Mesodermal cell (in vitro differentiated cells): ENCODE measurements at regions not wholly inside any gene's neighbourhood (a gene's known extent, or its start where the extent isn't known, plus 50 kb on each side); places are given as distances from the start of the nearest gene placed in this dataset.

Experiments used
- H3K27ac ChIP-seq: 2 replicates; pipeline ENCODE4 v1.7.0; 2013; ENCODE audit warnings: mild to moderate bottlenecking, low read depth, low read length, moderate library complexity; ENCODE audit not compliant: severe bottlenecking
- H3K36me3 ChIP-seq: 2 replicates; pipeline ENCODE4 v1.7.1; 2013; ENCODE audit warnings: mild to moderate bottlenecking, low read length, moderate library complexity; ENCODE audit not compliant: control insufficient read depth, insufficient read depth
- H3K4me1 ChIP-seq: one replicate; pipeline ENCODE4 v1.7.1; 2013; ENCODE audit warnings: mild to moderate bottlenecking, low read length; ENCODE audit not compliant: insufficient read depth, control insufficient read depth, poor library complexity, severe bottlenecking
- H3K4me3 ChIP-seq: 2 replicates; pipeline ENCODE4 v1.7.0; 2013; ENCODE audit warnings: low read length, control low read depth, mild to moderate bottlenecking; ENCODE audit not compliant: insufficient read depth, poor library complexity, severe bottlenecking; ENCODE audit errors: extremely low read depth
- H3K9me3 ChIP-seq: 2 replicates; pipeline ENCODE4 v1.7.1; 2013; ENCODE audit warnings: mild to moderate bottlenecking, low read length, moderate library complexity; ENCODE audit not compliant: control insufficient read depth
- WGBS, 2 experiments: methylation state at CpG; one replicate each; pipeline ENCODE4 v1.1.5; 2013; ENCODE audit warnings: missing lambda C conversion rate in 2 of 2; ENCODE audit not compliant: insufficient coverage in 2 of 2; 5-methylcytosine and 5-hydroxymethylcytosine counted together

DNA sequence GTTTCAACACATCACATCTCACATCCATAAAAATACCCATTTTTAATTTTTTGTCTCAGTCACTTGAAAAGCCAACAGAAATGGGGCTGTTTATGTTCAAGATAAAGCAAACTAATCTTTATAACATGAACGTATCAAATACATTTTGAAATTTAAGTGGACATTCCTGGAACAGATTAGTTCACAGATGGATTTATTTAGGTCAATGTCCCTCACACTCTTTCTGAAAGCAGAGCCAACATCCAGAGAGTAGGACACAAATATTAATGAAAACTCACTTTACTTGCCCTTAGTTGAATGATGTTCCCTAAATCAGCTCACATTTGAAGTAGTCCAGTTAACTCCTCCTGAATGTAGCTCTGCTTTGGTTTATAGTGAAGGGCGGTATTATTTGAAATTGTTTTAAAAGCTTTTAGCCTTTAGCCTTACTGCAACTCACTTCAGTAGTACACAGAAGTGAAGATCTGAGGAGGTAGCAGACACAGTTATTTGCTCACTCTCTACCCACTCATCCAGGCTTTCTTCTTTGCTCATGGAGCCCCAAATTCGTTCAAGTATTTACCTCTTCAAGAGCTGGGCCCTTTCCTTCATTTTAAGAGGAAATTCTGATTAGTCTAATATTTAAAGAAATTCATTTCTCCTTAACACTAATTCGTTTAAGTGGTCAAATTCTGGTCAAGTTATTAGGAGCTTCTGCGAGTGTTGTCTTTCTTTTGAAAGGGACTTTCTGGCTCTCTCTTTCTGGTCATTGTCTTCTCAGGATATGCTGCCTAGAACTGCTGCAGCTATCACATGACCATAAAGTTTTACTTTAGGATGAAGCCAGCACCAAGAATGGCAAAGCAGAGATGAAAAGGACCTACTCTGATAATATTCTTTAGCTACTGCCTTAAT is 180.6 kb upstream of the AGR3 start:
- Histone ChIP-seq H3K9me3 (no peaks in the 10 kb centered on the region), H3K27ac (no peak overlapping the region), H3K4me3 (no peak overlapping the region), H3K36me3 (no peaks in the 10 kb centered on the region), H3K4me1 (no peaks in the 10 kb centered on the region)
- WGBS, 2 experiments, result 50% methylated on average over 1 of the region's 5 CpGs; no CpG with 5 or more reads in 1 of the 2 experiments

DNA sequence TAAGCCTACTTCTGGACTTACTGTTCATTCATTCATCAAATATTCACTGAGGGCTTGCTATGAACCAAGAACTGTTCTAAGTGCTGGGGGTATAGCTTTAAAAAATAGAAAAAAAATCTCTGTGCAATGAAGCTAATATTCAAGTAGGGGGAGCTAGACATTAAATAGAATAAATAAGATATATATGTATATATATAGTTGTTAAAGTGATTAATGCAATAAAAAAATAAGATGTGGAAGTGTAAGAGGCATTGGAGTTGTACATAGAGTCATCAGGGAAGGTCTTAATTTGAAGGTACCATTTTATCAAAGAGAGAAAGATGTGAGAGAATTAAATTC is 181.2 kb upstream of the AGR3 start:
- Histone ChIP-seq H3K4me3 (no peak overlapping the region), H3K4me1 (no peaks in the 10 kb centered on the region), H3K9me3 (no peaks in the 10 kb centered on the region), H3K27ac (no peak overlapping the region), H3K36me3 (no peaks in the 10 kb centered on the region)

DNA sequence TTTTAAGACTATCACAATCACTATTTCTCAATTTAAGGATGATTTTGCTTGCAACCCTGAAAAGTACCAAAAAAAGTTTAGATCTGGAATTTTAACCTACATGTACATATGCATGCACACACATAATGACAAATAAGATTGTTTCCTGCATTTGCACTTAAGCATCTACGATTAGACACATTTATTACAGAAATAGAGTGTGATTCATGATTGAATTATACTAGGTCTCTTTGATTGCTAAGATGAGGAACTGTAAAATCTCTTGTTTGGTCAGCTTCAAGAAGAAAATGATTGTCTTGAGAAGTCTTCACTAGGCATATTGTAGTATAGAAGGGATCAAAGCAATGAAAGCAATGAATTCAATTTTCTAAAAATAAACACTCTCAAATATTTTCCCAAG is 185.9 kb upstream of the AGR3 start:
- Histone ChIP-seq H3K4me3 (no peak overlapping the region), H3K9me3 (no peaks in the 10 kb centered on the region), H3K36me3 (no peaks in the 10 kb centered on the region), H3K27ac (no peak overlapping the region), H3K4me1 (no peaks in the 10 kb centered on the region)
- WGBS, 2 experiments, result no CpG with 5 or more reads among the region's 1 CpG

DNA sequence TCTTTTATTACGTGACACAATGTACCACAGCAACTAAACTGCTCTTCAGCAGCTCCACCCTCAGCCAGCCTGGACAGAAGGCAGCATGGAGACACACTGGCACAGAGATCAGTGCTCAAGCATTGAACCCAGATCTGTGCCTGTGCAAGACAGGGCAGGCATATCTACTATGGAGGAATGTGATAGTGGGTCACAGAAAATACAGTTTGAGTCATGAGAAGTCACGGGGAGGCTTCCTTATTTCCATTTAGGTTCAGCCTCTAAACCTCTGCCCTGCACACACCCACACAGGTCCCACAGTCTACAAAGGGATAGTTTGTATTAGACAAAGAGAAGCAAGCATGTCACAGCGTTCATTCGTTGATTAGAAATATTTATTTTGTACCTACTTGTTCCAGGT is 187.4 kb upstream of the AGR3 start:
- 100% methylated on average over 1 of the region's 4 CpGs for WGBS, 2 experiments
- Histone ChIP-seq H3K9me3 (no peaks in the 10 kb centered on the region), H3K4me3 (no peak overlapping the region), H3K27ac (no peak overlapping the region), H3K36me3 (no peaks in the 10 kb centered on the region), H3K4me1 (no peaks in the 10 kb centered on the region)

DNA sequence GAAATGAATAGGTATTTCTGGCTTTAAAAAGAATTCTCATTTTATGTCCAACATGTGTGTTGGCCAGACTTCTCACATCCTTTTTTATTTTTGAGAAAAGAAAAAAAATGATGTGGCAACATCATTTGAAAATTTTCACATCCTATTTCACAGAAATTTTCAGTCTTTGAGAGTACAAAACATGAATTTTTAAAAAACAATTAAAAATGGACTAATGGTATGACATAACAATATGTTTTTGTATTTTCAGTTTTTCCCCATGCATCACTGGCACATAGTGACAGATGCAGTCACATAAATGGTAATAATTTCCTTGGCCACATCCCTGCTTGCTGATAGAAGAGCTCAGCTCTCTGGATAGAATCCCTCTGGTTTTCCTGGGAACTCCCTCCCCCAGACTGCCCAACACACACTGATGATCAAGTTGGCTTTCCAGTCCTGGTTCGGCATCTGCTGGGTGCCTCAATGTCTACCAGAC is 188.5 kb upstream of the AGR3 start:
- Histone ChIP-seq H3K36me3 (no peaks in the 10 kb centered on the region), H3K9me3 (no peaks in the 10 kb centered on the region), H3K4me1 (no peaks in the 10 kb centered on the region), H3K4me3 (no peak overlapping the region), H3K27ac (no peak overlapping the region)
- WGBS, 2 experiments, result 75% methylated on average over 1 of the region's 1 CpG; no CpG with 5 or more reads in 1 of the 2 experiments

DNA sequence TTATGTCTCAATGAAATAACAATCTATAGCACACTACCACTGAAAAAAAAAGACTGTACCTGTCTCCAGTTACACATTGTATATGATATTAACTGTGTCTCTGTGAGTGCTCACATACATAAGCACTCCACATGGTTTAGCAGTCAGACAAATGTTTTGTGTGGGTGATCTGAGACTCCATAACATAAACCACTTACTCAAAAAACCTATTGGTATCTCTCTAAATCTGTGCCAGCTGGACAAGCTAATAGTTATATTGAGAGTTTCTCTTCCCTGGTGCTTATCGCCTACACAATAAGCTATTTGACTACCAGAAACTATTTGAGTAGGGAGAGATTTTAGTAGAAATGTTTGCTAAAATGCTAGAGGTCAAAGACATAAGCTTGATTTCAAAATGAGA is 190.1 kb upstream of the AGR3 start:
- Histone ChIP-seq H3K9me3 (no peaks in the 10 kb centered on the region), H3K4me1 (no peaks in the 10 kb centered on the region), H3K27ac (no peak overlapping the region), H3K4me3 (no peak overlapping the region), H3K36me3 (no peaks in the 10 kb centered on the region)
- no CpG with 5 or more reads among the region's 1 CpG for WGBS, 2 experiments

DNA sequence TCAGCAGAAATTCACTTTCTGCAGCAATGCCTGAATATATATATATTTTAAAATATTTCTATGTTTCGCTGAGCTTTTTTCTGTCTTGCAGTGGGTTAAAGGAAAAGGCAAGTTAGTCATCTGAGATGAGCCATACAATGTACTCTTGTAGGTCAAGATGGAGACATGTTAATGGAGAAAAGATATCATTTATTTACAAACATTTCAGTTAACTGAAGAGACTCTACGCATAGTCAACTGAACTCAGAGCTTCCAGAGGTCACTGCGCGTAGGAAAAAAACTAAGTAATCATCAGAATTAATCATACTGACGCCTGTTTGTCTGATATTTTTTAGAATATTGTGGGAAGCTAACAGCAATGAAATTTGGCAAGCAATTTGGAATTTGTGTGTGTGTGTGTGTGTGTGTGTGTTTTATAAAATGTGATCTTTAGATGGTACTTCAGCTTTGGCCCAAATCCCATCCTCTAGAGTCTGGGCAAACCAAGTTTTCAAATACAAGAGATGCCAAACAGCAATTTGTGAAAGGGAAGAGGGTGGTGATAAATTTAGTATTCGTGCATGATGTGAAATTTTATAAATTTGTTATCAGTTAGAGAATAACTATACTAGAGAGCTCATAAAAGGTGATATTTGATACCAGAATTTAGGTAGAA is 193.9 kb upstream of the AGR3 start:
- 66 to 100% methylated on average over 2 to 4 of the region's 6 CpGs for WGBS, 2 experiments
- Histone ChIP-seq H3K9me3 (no peaks in the 10 kb centered on the region), H3K27ac (no peak overlapping the region), H3K4me1 (no peaks in the 10 kb centered on the region), H3K4me3 (no peak overlapping the region), H3K36me3 (no peaks in the 10 kb centered on the region)

DNA sequence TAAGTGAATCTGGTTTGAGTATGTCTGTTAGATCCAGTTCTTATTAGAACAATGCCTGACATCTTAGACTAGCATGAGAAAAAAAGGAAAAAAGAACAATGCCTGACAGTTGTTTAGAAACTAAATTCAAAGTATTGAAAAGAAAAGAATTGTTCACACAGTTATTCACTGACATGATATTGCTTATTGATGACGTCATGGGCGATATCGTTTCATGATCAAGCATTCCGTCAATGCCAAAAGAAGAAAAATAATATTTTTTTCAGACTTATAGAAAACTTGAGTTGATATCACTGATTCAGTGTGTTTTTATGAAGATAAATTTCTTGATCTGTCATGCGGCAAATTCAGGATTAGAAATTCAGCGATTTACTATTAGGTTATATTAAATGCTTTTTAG is 196.5 kb upstream of the AGR3 start:
- Histone ChIP-seq H3K9me3 (no peaks in the 10 kb centered on the region), H3K4me1 (no peaks in the 10 kb centered on the region), H3K4me3 (no peak overlapping the region), H3K27ac (no peak overlapping the region), H3K36me3 (no peaks in the 10 kb centered on the region)
- 75 to 96% methylated on average over 2 of the region's 6 CpGs for WGBS, 2 experiments

DNA sequence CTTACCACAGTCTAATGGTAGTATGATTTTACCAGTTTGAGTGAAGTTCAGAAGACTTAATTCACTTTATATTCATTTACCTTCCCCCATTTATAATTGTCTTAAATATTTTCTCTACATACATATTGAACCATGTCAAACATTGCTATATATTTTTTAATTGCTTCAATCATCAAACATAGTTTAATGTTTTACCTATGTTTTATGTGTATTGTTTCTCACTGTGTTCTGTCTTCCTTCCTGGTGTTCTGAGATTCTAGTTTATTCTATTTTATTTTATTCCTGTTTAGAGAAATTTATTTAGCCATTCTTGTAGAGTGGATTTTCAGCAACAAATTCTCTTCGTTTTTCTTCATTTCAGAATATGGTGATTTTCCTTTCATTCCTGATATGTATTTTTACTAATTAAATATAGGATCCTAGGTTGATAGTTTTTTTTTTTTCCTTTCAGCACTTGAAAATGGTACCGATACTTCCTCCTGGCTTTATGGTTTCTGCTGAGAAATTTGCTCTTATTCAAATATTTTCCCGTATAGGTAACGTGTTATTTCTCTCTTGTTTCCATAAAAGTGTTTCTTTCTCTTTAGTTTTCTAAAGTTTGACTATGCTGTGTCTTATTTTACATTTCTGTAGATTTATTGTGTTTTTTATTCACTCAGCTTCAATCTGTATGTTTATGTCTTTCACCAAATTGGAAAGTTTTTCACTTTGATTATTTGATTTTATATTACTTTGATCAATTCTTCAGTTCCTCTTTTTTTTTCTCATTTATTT is 201.8 kb upstream of the AGR3 start:
- no CpG with 5 or more reads among the region's 4 CpGs for WGBS, 2 experiments
- no peak overlapping the region for H3K4me3 ChIP-seq
- no peaks in the 10 kb centered on the region for H3K9me3 ChIP-seq
- H3K27ac ChIP-seq, result no peak overlapping the region
- no peaks in the 10 kb centered on the region for H3K36me3 ChIP-seq
- no peaks in the 10 kb centered on the region for H3K4me1 ChIP-seq

DNA sequence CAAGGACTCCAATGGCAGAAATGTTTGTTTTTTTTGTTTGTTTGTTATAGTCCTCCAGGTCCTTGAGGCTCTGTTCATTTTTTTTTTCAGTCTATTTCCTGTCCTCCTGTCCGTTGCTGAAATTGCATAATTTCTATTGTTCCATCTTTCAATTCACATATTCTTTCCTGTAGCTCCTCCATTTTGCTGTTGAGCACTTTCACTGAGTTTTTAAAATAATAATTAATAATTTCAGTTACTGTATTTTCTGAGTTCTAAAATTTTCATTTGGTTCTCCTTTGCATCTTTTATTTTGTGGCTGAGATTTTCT is 202.3 kb upstream of the AGR3 start:
- Histone ChIP-seq H3K4me3 (no peak overlapping the region), H3K4me1 (no peaks in the 10 kb centered on the region), H3K36me3 (no peaks in the 10 kb centered on the region), H3K27ac (no peak overlapping the region), H3K9me3 (no peaks in the 10 kb centered on the region)
- 80% methylated on average over 1 of the region's 1 CpG; no CpG with 5 or more reads in 1 of the 2 experiments for WGBS, 2 experiments
